Type B pancreatic cell (in vitro differentiated cells): ENCODE measurements at regions not wholly inside any gene's neighbourhood (a gene's known extent, or its start where the extent isn't known, plus 50 kb on each side); places are given as distances from the start of the nearest gene placed in this dataset.

ENCODE experiments used
- DNase-seq: peaks from one replicate; pipeline ENCODE4 v3.0.0; 2021; ENCODE audit warnings: mixed read lengths; ENCODE audit not compliant: unreplicated experiment; ENCODE audit errors: extremely low spot score
- H3K27ac Mint-ChIP-seq: 2 replicates; pipeline ENCODE4 v1.8.0; 2021; ENCODE audit warnings: mild to moderate bottlenecking, mixed read lengths
- H3K27me3 Mint-ChIP-seq: 2 replicates; pipeline ENCODE4 v1.8.0; 2021; ENCODE audit warnings: mixed read lengths
- H3K36me3 Mint-ChIP-seq: 2 replicates; pipeline ENCODE4 v1.8.0; 2021; ENCODE audit warnings: mixed read lengths
- H3K4me1 Mint-ChIP-seq: one replicate; pipeline ENCODE4 v1.8.0; 2021; ENCODE audit warnings: mixed read lengths; ENCODE audit not compliant: unreplicated experiment
- H3K4me3 Mint-ChIP-seq: 2 replicates; pipeline ENCODE4 v1.8.0; 2021; ENCODE audit warnings: mild to moderate bottlenecking, mixed read lengths
- H3K9me3 Mint-ChIP-seq: 2 replicates; pipeline ENCODE4 v1.8.0; 2021; ENCODE audit warnings: mixed read lengths
- TF ChIP-seq, protein P1 (sequence below): fragments of 200-600 bp; sonication (generic); conservative IDR thresholded peaks from 2 replicates; pipeline ENCODE4 v1.5.0; 2021; ENCODE audit warnings: antibody characterized with exemption, mild to moderate bottlenecking

DNA sequence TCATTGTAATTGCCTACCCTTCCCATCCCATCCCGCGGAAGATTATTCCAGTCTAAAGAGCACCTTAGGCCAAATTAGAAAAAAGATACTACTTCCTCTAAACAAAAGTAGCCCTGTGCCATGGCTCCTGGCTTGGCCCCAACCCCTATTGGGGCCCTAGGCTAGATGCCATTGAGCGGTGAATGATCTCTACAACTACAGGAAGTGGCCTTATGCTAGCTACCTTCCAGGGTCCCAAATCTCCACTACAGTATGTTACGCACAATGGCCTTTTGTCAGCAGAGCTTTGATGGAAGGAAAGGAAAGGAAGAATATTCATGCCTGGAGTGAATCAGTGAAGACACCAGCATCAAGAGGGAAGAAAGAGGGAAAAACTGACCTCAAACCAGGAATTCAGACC is 73.3 kb upstream of the OSMR start:
- no peak overlapping the region for H3K27ac Mint-ChIP-seq

DNA sequence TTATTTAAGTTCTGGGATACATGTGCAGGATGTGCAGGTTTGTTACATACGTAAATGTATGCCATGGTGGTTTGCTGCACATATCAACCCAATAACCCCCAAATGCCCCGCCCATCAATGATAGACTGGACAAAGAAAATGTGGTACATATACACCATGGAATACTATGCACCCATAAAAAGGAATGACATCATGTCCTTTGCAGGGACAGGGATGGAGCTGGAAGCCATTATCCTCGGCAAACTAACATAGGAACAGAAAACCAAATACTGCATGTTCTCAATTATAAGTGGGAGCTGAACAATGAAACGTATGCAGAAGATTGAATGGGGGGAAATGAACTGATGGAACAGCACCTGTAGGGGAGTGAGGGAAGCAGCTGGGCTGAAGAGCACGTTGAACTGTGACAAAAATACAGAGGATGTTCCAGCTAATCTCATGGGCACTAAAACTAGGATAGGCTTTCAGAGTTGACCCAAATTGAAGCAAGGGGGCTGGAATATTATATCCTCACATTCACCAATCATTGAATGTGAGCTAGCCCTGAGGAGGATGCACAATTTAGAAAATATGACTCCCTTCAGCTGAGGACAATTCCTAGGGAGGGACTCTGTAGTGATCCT is 70.5 kb upstream of the OSMR start:
- Mint-ChIP-seq H3K9me3 (no peaks in the 10 kb centered on the region), H3K27ac (no peak overlapping the region), H3K4me3 (no peak overlapping the region), H3K27me3 (no peaks in the 10 kb centered on the region), H3K36me3 (no peaks in the 10 kb centered on the region), H3K4me1 (no peaks in the 10 kb centered on the region)
- DNase-seq = no peak
- TF ChIP-seq, protein P1, sequence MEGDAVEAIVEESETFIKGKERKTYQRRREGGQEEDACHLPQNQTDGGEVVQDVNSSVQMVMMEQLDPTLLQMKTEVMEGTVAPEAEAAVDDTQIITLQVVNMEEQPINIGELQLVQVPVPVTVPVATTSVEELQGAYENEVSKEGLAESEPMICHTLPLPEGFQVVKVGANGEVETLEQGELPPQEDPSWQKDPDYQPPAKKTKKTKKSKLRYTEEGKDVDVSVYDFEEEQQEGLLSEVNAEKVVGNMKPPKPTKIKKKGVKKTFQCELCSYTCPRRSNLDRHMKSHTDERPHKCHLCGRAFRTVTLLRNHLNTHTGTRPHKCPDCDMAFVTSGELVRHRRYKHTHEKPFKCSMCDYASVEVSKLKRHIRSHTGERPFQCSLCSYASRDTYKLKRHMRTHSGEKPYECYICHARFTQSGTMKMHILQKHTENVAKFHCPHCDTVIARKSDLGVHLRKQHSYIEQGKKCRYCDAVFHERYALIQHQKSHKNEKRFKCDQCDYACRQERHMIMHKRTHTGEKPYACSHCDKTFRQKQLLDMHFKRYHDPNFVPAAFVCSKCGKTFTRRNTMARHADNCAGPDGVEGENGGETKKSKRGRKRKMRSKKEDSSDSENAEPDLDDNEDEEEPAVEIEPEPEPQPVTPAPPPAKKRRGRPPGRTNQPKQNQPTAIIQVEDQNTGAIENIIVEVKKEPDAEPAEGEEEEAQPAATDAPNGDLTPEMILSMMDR = no peak

More for the DNA sequence above, 73.3 kb upstream of the OSMR start:
- Mint-ChIP-seq H3K27me3 (no peaks in the 10 kb centered on the region), H3K4me3 (no peak overlapping the region), H3K9me3 (no peaks in the 10 kb centered on the region), H3K4me1 (no peaks in the 10 kb centered on the region), H3K36me3 (no peaks in the 10 kb centered on the region)
- DNase-seq = no peak
- TF ChIP-seq, protein P1 = no peak

DNA sequence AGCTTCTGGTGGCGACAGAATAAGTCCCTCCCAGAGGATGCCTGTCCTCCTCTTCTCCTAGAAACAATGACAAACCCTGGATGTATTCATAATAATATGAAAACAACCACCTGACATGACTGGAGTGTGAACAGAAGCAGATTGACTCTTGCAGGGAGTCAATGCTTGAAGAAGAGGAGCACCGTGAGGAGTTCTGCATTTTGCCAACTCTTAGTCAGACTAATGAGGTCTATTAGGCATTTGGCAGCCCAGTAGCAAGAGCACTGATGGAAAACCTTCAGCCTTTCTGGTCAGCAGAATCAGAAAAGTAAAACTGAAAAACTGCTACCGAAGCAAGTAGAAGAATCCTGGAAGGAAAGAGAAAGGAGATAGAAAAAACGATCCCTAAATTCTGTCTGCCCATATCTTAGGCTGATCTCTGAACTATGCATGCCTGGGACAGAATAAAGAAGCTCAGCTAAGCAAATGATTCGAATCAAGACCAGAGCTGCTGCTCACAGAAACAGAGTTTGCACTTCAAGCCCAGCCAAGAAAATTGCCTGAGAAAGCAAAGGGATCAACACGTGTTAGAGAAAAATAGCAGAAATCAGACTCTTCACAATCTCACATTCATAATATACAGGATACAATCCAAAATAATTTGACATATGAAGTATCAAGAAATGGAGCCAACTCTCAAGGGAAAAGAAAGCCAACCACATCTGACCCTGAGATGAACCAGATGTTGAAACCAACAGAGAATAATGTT is 69.5 kb upstream of the OSMR start:
- H3K9me3 Mint-ChIP-seq = peaks cover 4% of the 10 kb centered on the region
- H3K27ac Mint-ChIP-seq = no peak overlapping the region
- TF ChIP-seq, protein P1 = no peak
- no peaks in the 10 kb centered on the region for H3K27me3 Mint-ChIP-seq
- H3K36me3 Mint-ChIP-seq = no peaks in the 10 kb centered on the region
- H3K4me1 Mint-ChIP-seq = no peaks in the 10 kb centered on the region
- DNase-seq = no peak
- H3K4me3 Mint-ChIP-seq = no peak overlapping the region

DNA sequence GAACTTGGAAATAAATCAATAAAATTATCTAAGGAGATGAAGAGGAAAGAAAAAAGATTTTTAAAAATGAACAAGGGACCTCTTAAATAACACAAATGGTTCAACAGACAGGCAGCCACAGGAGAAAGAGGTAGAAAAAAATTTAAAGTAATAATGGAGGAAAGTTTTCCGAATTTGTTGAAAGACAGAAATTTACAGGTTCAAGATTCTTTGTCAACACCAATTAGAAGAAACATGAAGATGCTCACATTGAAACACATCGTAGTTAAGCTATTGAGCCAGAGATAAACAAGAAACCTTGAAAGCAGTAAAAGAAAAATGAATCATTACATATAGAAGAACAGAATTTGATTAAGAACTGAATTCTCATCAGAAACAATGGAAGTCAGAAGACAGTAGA is 68.7 kb upstream of the OSMR start:
- H3K27ac Mint-ChIP-seq = no peak overlapping the region
- no peaks in the 10 kb centered on the region for H3K27me3 Mint-ChIP-seq
- DNase-seq = no peak
- TF ChIP-seq, protein P1 = no peak
- H3K4me1 Mint-ChIP-seq = no peaks in the 10 kb centered on the region
- peaks cover 4% of the 10 kb centered on the region for H3K9me3 Mint-ChIP-seq
- H3K4me3 Mint-ChIP-seq = no peak overlapping the region
- H3K36me3 Mint-ChIP-seq = no peaks in the 10 kb centered on the region

DNA sequence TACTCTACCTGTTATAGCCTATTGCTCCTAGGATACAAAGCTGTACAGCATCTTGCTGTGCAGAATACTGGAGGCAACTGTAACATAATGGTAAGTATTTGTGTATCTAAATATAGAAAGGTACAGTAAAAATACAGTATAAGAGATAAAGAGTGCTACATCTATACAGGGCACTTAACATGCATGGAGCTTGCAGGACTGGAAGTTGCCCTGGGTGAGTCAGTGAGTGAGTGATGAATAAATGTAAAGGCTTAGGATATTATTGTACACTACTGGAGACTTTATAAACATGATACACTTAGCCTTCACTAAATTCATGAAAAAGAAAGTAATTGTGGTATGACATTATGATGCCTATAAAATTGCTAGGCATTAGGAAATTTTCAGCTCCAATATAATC is 65.5 kb upstream of the OSMR start:
- peaks cover 6% of the 10 kb centered on the region for H3K4me1 Mint-ChIP-seq
- no peak overlapping the region for H3K4me3 Mint-ChIP-seq
- TF ChIP-seq, protein P1 = no peak
- H3K27me3 Mint-ChIP-seq = no peaks in the 10 kb centered on the region
- peaks cover 4% of the 10 kb centered on the region for H3K9me3 Mint-ChIP-seq
- H3K36me3 Mint-ChIP-seq = no peaks in the 10 kb centered on the region
- no peak for DNase-seq
- H3K27ac Mint-ChIP-seq = no peak overlapping the region
